D721Med (cell line): ENCODE measurements at regions not wholly inside any gene's neighbourhood (a gene's known extent, or its start where the extent isn't known, plus 50 kb on each side); places are given as distances from the start of the nearest gene placed in this dataset.

Experiments
- DNase-seq: peaks from one replicate; pipeline ENCODE4 v3.0.0; 2011; ENCODE audit warnings: low spot score; ENCODE audit not compliant: insufficient read length
- FAIRE-seq: peaks from 2 replicates; lab custom pipeline; 2011; peaks lifted over from hg19 to GRCh38; lab: Jason Lieb, UNC
- CTCF ChIP-seq: IDR thresholded peaks from 2 replicates; pipeline ENCODE4 v1.5.1; 2012; ENCODE audit warnings: mild to moderate bottlenecking, control low read depth; ENCODE audit not compliant: insufficient read depth; ENCODE audit errors: missing control alignments

- no peak for DNase-seq
- no peak for FAIRE-seq
- no peak for TF ChIP-seq CTCF
These were observed 722.0 kb upstream of the ADAMTS16 start for GRCh38 chr5:4418084-4418483.

GRCh38 chr5:4419281-4419680, 720.8 kb upstream of the ADAMTS16 start:
- no peak for TF ChIP-seq CTCF
- FAIRE-seq: no peak
- DNase-seq: no peak

GRCh38 chr5:4420177-4420576, 720.0 kb upstream of the ADAMTS16 start:
- no peak for DNase-seq
- TF ChIP-seq CTCF: no peak
- FAIRE-seq: no peak

- DNase-seq: no peak
- no peak for TF ChIP-seq CTCF
- FAIRE-seq: no peak
These were observed 719.4 kb upstream of the ADAMTS16 start for GRCh38 chr5:4420681-4421080.

- no peak for FAIRE-seq
- no peak for DNase-seq
- no peak for TF ChIP-seq CTCF
These were observed 717.9 kb upstream of the ADAMTS16 start for GRCh38 chr5:4422247-4422646.

- no peak for TF ChIP-seq CTCF
- FAIRE-seq (no peak), DNase-seq (no peak)
These were observed 715.2 kb upstream of the ADAMTS16 start for GRCh38 chr5:4424895-4425294.

- FAIRE-seq: no peak
- DNase-seq: no peak
- no peak for TF ChIP-seq CTCF
These were observed 699.6 kb upstream of the ADAMTS16 start for GRCh38 chr5:4440536-4440935.
